SU-DHL-6 (cell line): ENCODE measurements at regions not wholly inside any gene's neighbourhood (a gene's known extent, or its start where the extent isn't known, plus 50 kb on each side); places are given as distances from the start of the nearest gene placed in this dataset.

Experiments used
- EZH2phosphoT487 ChIP-seq: fragments of 200-600 bp; sonication (generic), shearing (Covaris generic); conservative IDR thresholded peaks from 2 replicates; pipeline ENCODE4 v1.6.1; 2018; ENCODE audit warnings: mild to moderate bottlenecking, antibody characterized with exemption, low read length, moderate library complexity, mixed read lengths
- TF ChIP-seq, protein P1 (sequence below): fragments of 200-600 bp; sonication (generic); IDR thresholded peaks from one replicate; pipeline ENCODE4 v1.5.1; 2017; ENCODE audit warnings: antibody characterized with exemption, mild to moderate bottlenecking, low read length, moderate library complexity; ENCODE audit not compliant: insufficient read depth, poor library complexity, severe bottlenecking

DNA sequence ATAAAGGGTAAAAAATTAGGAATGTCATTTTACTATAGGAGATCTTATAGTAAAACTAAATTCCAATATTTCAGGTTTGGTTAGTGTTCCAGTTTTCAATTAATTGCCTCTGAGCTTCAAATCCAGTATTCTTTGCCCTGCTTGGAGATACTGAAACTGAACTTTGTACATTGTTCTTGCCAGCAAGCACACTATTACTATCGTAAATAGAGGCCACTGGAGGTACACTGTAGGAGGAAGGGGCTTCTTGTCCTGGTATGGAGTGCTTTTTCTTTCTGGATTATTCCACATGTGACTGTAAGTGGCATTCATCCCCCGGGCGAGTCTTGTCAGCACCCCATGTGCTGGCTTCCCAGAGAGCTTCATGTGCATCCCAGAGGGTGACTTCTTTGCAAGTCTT is 234.7 kb upstream of the PTPRZ1 start:
- TF ChIP-seq, protein P1, sequence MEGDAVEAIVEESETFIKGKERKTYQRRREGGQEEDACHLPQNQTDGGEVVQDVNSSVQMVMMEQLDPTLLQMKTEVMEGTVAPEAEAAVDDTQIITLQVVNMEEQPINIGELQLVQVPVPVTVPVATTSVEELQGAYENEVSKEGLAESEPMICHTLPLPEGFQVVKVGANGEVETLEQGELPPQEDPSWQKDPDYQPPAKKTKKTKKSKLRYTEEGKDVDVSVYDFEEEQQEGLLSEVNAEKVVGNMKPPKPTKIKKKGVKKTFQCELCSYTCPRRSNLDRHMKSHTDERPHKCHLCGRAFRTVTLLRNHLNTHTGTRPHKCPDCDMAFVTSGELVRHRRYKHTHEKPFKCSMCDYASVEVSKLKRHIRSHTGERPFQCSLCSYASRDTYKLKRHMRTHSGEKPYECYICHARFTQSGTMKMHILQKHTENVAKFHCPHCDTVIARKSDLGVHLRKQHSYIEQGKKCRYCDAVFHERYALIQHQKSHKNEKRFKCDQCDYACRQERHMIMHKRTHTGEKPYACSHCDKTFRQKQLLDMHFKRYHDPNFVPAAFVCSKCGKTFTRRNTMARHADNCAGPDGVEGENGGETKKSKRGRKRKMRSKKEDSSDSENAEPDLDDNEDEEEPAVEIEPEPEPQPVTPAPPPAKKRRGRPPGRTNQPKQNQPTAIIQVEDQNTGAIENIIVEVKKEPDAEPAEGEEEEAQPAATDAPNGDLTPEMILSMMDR = no peak
- TF ChIP-seq EZH2phosphoT487 = no peak
